ENCODE measurements at regions not wholly inside any gene's neighbourhood (a gene's known extent, or its start where the extent isn't known, plus 50 kb on each side); places are given as distances from the start of the nearest gene placed in this dataset.

- Histone ChIP-seq H3F3A (ENCODE audit: insufficient read depth) (no peaks in the 10 kb centered on the region), H3K36me3 (ENCODE audit: low read length) (no peaks in the 10 kb centered on the region), H3K9me2 (replicated peaks; ENCODE audit: insufficient read depth, low read length) (no peaks in the 10 kb centered on the region), H3K27ac (ENCODE audit: low read depth, low read length) (no peak overlapping the region), H3K4me3 (ENCODE audit: insufficient read depth, low read length, poor library complexity, severe bottlenecking) (no peak overlapping the region), H3K4me2 (ENCODE audit: low read depth, low read length, poor library complexity, severe bottlenecking) (no peak overlapping the region), H3K79me2 (ENCODE audit: insufficient read depth, low read length) (no peaks in the 10 kb centered on the region), H2AFZ (ENCODE audit: low read depth, low read length, severe bottlenecking) (no peak overlapping the region), H3K27me3 (ENCODE audit: low read length) (no peaks in the 10 kb centered on the region), H3K9me3 (ENCODE audit: insufficient read depth, low read length) (no peaks in the 10 kb centered on the region), H4K20me1 (ENCODE audit: low read depth, low read length) (no peaks in the 10 kb centered on the region), H3K9ac (ENCODE audit: low read length) (no peak overlapping the region)
- TF ChIP-seq EZH2phosphoT487 (conservative IDR thresholded peaks at IDR 0.05; ENCODE audit: low read length) (no peak), CTCF (IDR thresholded peaks at IDR 0.05; ENCODE audit: insufficient read depth, low read length, poor library complexity, severe bottlenecking) (no peak)
These were observed 202.0 kb upstream of the GMDS start for GRCh38 chr6:2447318-2447920.

- H3K27ac ChIP-seq (ENCODE audit: low read depth, low read length): no peak overlapping the region
- H3K36me3 ChIP-seq (ENCODE audit: low read length): no peaks in the 10 kb centered on the region
These were observed 196.4 kb upstream of the GMDS start for GRCh38 chr6:2441601-2442475.

GRCh38 chr6:2440516-2440915, 195.1 kb upstream of the GMDS start:
- no peaks in the 10 kb centered on the region for H3K9me3 ChIP-seq (ENCODE audit: insufficient read depth, low read length)
- H3K79me2 ChIP-seq (ENCODE audit: insufficient read depth, low read length): no peaks in the 10 kb centered on the region
- H3K36me3 ChIP-seq (ENCODE audit: low read length): no peaks in the 10 kb centered on the region
- no peaks in the 10 kb centered on the region for H3K9me2 ChIP-seq (replicated peaks; ENCODE audit: insufficient read depth, low read length)
- no peak overlapping the region for H3K4me2 ChIP-seq (ENCODE audit: low read depth, low read length, poor library complexity, severe bottlenecking)
- H3K9ac ChIP-seq (ENCODE audit: low read length): no peak overlapping the region
- H3K27me3 ChIP-seq (ENCODE audit: low read length): no peaks in the 10 kb centered on the region
- no peaks in the 10 kb centered on the region for H4K20me1 ChIP-seq (ENCODE audit: low read depth, low read length)
- no peak overlapping the region for H2AFZ ChIP-seq (ENCODE audit: low read depth, low read length, severe bottlenecking)
- TF ChIP-seq CTCF (IDR thresholded peaks at IDR 0.05; ENCODE audit: insufficient read depth, low read length, poor library complexity, severe bottlenecking) (no peak), EZH2phosphoT487 (conservative IDR thresholded peaks at IDR 0.05; ENCODE audit: low read length) (no peak)
- H3K27ac ChIP-seq (ENCODE audit: low read depth, low read length): no peak overlapping the region
- no peaks in the 10 kb centered on the region for H3F3A ChIP-seq (ENCODE audit: insufficient read depth)
- H3K4me3 ChIP-seq (ENCODE audit: insufficient read depth, low read length, poor library complexity, severe bottlenecking): no peak overlapping the region

More at GRCh38 chr6:2441601-2442475, 196.4 kb upstream of the GMDS start:
- no peak overlapping the region for H3K4me3 ChIP-seq (ENCODE audit: insufficient read depth, low read length, poor library complexity, severe bottlenecking)
- no peaks in the 10 kb centered on the region for H3K9me2 ChIP-seq (replicated peaks; ENCODE audit: insufficient read depth, low read length)
- no peak overlapping the region for H2AFZ ChIP-seq (ENCODE audit: low read depth, low read length, severe bottlenecking)
- H4K20me1 ChIP-seq (ENCODE audit: low read depth, low read length): no peaks in the 10 kb centered on the region
- no peaks in the 10 kb centered on the region for H3K79me2 ChIP-seq (ENCODE audit: insufficient read depth, low read length)
- no peaks in the 10 kb centered on the region for H3K27me3 ChIP-seq (ENCODE audit: low read length)
- TF ChIP-seq CTCF (IDR thresholded peaks at IDR 0.05; ENCODE audit: insufficient read depth, low read length, poor library complexity, severe bottlenecking) (no peak), EZH2phosphoT487 (conservative IDR thresholded peaks at IDR 0.05; ENCODE audit: low read length) (no peak)
- H3K9me3 ChIP-seq (ENCODE audit: insufficient read depth, low read length): no peaks in the 10 kb centered on the region
- no peak overlapping the region for H3K9ac ChIP-seq (ENCODE audit: low read length)
- H3K4me2 ChIP-seq (ENCODE audit: low read depth, low read length, poor library complexity, severe bottlenecking): no peak overlapping the region
- no peaks in the 10 kb centered on the region for H3F3A ChIP-seq (ENCODE audit: insufficient read depth)

Measured in SU-DHL-6 (cell line).